ENCODE measurements at regions not wholly inside any gene's neighbourhood (a gene's known extent, or its start where the extent isn't known, plus 50 kb on each side); places are given as distances from the start of the nearest gene placed in this dataset.

DNA sequence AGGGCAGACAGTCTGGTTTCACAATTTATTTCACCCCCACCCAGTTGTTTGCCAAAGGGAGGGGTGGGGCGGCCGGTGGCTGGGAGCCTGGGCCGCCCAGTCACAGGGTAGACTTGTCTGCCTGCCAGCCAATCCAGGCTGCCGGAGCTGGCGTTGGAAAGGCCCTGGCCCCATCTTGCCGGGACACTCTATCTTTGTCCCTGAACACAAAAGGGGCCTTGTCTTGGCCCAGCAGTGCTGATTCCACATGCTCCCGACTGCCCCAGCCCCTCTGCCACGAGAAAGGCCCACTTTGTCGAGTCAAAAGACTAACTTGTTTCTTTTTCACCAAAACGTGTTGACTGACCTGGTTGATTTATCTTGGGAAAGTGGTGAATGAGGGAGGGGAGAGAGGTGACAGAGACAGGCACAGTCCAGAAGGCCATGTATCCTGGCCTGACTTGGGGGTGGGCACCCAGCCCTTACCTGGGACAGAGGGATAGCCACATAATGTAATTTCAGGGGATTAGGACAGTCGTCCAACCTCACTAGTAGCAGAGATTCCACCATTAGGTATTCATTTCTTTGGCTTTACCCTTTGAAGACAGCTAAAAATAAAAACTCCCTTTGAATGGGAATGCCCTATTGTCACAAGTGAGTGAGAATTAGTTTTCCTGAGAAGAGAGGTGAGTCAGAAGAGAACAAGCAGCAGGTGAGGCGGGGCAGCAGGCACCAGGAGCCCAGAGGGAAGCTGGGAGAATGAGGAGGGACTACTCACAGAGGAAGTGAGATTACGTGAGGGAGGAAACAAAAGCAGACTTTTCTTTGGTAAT, 67.0 kb upstream of the SIRPA start (continued):
- TF ChIP-seq, protein P1, sequence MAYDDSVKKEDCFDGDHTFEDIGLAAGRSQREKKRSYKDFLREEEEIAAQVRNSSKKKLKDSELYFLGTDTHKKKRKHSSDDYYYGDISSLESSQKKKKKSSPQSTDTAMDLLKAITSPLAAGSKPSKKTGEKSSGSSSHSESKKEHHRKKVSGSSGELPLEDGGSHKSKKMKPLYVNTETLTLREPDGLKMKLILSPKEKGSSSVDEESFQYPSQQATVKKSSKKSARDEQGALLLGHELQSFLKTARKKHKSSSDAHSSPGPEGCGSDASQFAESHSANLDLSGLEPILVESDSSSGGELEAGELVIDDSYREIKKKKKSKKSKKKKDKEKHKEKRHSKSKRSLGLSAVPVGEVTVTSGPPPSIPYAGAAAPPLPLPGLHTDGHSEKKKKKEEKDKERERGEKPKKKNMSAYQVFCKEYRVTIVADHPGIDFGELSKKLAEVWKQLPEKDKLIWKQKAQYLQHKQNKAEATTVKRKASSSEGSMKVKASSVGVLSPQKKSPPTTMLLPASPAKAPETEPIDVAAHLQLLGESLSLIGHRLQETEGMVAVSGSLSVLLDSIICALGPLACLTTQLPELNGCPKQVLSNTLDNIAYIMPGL (CRISPR knock-in tag; IDR thresholded peaks at IDR 0.05; ENCODE audit: borderline replicate concordance in 1 of 2, low read depth in 1 of 2), result peak in 1 of 2 experiments; percentile 45; a peak in 1 of 4 replicates
- TF ChIP-seq ZNF260 (CRISPR knock-in tag; IDR thresholded peaks at IDR 0.05; ENCODE audit: borderline replicate concordance, low read depth), result no peak
- peak; percentile 99 for TF ChIP-seq ZNF644 (CRISPR knock-in tag; IDR thresholded peaks at IDR 0.05; ENCODE audit: low read depth)
- peak; percentile 27; the same call in 1 of the 2 replicates for TF ChIP-seq THYN1 (CRISPR knock-in tag; IDR thresholded peaks at IDR 0.05; ENCODE audit: borderline replicate concordance, low read depth)
- TF ChIP-seq HOXA3 (CRISPR knock-in tag; IDR thresholded peaks at IDR 0.05), result peak; percentile 55; the same call in 1 of the 2 replicates
- TF ChIP-seq, protein P2, sequence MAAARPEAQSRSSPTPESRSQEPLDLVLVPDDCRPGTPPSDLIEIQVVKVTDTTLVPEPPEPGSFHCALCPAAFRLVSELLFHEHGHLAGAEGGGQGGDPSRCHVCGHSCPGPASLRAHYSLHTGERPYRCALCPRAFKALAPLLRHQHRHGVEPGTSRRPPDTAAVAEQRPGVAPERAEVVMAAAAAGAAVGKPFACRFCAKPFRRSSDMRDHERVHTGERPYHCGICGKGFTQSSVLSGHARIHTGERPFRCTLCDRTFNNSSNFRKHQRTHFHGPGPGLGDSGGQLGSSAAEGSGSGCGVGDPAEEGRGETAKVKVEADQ (CRISPR knock-in tag; IDR thresholded peaks at IDR 0.05; ENCODE audit: borderline replicate concordance), result peak; percentile 86; the same call in 1 of the 2 replicates
- TF ChIP-seq, protein P3, sequence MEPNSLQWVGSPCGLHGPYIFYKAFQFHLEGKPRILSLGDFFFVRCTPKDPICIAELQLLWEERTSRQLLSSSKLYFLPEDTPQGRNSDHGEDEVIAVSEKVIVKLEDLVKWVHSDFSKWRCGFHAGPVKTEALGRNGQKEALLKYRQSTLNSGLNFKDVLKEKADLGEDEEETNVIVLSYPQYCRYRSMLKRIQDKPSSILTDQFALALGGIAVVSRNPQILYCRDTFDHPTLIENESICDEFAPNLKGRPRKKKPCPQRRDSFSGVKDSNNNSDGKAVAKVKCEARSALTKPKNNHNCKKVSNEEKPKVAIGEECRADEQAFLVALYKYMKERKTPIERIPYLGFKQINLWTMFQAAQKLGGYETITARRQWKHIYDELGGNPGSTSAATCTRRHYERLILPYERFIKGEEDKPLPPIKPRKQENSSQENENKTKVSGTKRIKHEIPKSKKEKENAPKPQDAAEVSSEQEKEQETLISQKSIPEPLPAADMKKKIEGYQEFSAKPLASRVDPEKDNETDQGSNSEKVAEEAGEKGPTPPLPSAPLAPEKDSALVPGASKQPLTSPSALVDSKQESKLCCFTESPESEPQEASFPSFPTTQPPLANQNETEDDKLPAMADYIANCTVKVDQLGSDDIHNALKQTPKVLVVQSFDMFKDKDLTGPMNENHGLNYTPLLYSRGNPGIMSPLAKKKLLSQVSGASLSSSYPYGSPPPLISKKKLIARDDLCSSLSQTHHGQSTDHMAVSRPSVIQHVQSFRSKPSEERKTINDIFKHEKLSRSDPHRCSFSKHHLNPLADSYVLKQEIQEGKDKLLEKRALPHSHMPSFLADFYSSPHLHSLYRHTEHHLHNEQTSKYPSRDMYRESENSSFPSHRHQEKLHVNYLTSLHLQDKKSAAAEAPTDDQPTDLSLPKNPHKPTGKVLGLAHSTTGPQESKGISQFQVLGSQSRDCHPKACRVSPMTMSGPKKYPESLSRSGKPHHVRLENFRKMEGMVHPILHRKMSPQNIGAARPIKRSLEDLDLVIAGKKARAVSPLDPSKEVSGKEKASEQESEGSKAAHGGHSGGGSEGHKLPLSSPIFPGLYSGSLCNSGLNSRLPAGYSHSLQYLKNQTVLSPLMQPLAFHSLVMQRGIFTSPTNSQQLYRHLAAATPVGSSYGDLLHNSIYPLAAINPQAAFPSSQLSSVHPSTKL (CRISPR knock-in tag; IDR thresholded peaks at IDR 0.05), result peak; percentile 79
- no peak for TF ChIP-seq ZNF230 (CRISPR knock-in tag; IDR thresholded peaks at IDR 0.05)
- TF ChIP-seq, protein P4, sequence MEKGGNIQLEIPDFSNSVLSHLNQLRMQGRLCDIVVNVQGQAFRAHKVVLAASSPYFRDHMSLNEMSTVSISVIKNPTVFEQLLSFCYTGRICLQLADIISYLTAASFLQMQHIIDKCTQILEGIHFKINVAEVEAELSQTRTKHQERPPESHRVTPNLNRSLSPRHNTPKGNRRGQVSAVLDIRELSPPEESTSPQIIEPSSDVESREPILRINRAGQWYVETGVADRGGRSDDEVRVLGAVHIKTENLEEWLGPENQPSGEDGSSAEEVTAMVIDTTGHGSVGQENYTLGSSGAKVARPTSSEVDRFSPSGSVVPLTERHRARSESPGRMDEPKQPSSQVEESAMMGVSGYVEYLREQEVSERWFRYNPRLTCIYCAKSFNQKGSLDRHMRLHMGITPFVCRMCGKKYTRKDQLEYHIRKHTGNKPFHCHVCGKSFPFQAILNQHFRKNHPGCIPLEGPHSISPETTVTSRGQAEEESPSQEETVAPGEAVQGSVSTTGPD (CRISPR knock-in tag; IDR thresholded peaks at IDR 0.05), result peak; percentile 98
- TF ChIP-seq, protein P5, sequence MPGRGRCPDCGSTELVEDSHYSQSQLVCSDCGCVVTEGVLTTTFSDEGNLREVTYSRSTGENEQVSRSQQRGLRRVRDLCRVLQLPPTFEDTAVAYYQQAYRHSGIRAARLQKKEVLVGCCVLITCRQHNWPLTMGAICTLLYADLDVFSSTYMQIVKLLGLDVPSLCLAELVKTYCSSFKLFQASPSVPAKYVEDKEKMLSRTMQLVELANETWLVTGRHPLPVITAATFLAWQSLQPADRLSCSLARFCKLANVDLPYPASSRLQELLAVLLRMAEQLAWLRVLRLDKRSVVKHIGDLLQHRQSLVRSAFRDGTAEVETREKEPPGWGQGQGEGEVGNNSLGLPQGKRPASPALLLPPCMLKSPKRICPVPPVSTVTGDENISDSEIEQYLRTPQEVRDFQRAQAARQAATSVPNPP (CRISPR knock-in tag; IDR thresholded peaks at IDR 0.05), result no peak; the same call in 1 of the 2 replicates
- TF ChIP-seq, protein P6, sequence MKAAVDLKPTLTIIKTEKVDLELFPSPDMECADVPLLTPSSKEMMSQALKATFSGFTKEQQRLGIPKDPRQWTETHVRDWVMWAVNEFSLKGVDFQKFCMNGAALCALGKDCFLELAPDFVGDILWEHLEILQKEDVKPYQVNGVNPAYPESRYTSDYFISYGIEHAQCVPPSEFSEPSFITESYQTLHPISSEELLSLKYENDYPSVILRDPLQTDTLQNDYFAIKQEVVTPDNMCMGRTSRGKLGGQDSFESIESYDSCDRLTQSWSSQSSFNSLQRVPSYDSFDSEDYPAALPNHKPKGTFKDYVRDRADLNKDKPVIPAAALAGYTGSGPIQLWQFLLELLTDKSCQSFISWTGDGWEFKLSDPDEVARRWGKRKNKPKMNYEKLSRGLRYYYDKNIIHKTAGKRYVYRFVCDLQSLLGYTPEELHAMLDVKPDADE (CRISPR knock-in tag; IDR thresholded peaks at IDR 0.05), result no peak
- no peak; the same call in 1 of the 2 replicates for TF ChIP-seq HNF4G (IDR thresholded peaks at IDR 0.05; ENCODE audit: borderline replicate concordance, low read depth, low read length)
- TF ChIP-seq HNF4G (CRISPR knock-in tag; IDR thresholded peaks at IDR 0.05; ENCODE audit: borderline replicate concordance, low read depth), result no peak
- no peak for TF ChIP-seq ZNF589 (CRISPR knock-in tag; conservative IDR thresholded peaks at IDR 0.05)
- TF ChIP-seq ZNF775 (CRISPR knock-in tag; IDR thresholded peaks at IDR 0.05; ENCODE audit: borderline replicate concordance), result peak; percentile 96
- TF ChIP-seq ZFP90 (CRISPR knock-in tag; IDR thresholded peaks at IDR 0.05; ENCODE audit: borderline replicate concordance), result no peak
- TF ChIP-seq ZNF431 (CRISPR knock-in tag; IDR thresholded peaks at IDR 0.05; ENCODE audit: borderline replicate concordance, low read depth), result 0 out of 2 replicates have a peak, but pooled peaks have one; percentile 30

Measured in HepG2 (cell line).